Heart left ventricle (tissue), 16 donors: ENCODE measurements at regions not wholly inside any gene's neighbourhood (a gene's known extent, or its start where the extent isn't known, plus 50 kb on each side); places are given as distances from the start of the nearest gene placed in this dataset.
A peak's percentile ranks its signal among the peaks of the same experiment; 100 is the strongest.

Source experiments
- ATAC-seq, 4 donors: fragments of 200-7000 bp; cut with Tn5 transposase; one replicate each; pipeline ENCODE4 v1.9.1; 2020 to 2022; ENCODE audit warnings: moderate library complexity in 4 of 4, mild to moderate bottlenecking in 3 of 4, moderate number of reproducible peaks in 1 of 4
- DNase-seq, 5 donors: peaks; one replicate each; pipeline ENCODE4 v3.0.0-alpha.2; 2020
- H3K27ac ChIP-seq, 12 donors: fragments of 200-600 bp; sonication (generic) in 4 of 12; one replicate each; pipeline versions ENCODE4 v1.5.0 to v1.8.0; 2016 to 2022; ENCODE audit warnings: mild to moderate bottlenecking in 2 of 12
- H3K27me3 ChIP-seq, 9 donors: fragments of 200-600 bp; sonication (generic) in 2 of 9; one replicate each; pipeline versions ENCODE4 v1.5.1 to v1.8.0; 2016 to 2022; ENCODE audit warnings: mild to moderate bottlenecking in 3 of 9
- H3K36me3 ChIP-seq, 9 donors: fragments of 200-600 bp; sonication (generic) in 2 of 9; one replicate each; pipeline versions ENCODE4 v1.5.0 to v1.8.0; 2018 to 2022; ENCODE audit warnings: mild to moderate bottlenecking in 2 of 9
- H3K4me1 ChIP-seq, 12 donors: fragments of 200-600 bp; sonication (generic) in 4 of 12; one replicate each; pipeline versions ENCODE4 v1.5.0 to v1.8.0; 2016 to 2022; ENCODE audit warnings: mild to moderate bottlenecking in 3 of 12
- H3K4me3 ChIP-seq, 12 donors: fragments of 200-600 bp; sonication (generic) in 4 of 12; one replicate each; pipeline versions ENCODE4 v1.5.0 to v1.8.0; 2017 to 2022; ENCODE audit warnings: mild to moderate bottlenecking in 9 of 12, moderate library complexity in 4 of 12
- H3K9me3 ChIP-seq, 12 donors: fragments of 200-600 bp; sonication (generic) in 4 of 12; one replicate each; pipeline versions ENCODE4 v1.5.0 to v1.8.0; 2016 to 2022; ENCODE audit warnings: mild to moderate bottlenecking in 1 of 12
- CTCF ChIP-seq, 12 donors: fragments of 200-600 bp; sonication (generic) in 4 of 12; IDR thresholded peaks; one replicate each; pipeline versions ENCODE4 v1.5.0 to v1.8.0; 2018 to 2022; ENCODE audit warnings: antibody characterized with exemption in 12 of 12, mild to moderate bottlenecking in 5 of 12
- POLR2A ChIP-seq, 2 donors: fragments of 450-650 bp; IDR thresholded peaks; one replicate each; pipeline ENCODE4 v1.6.1; 2017; ENCODE audit warnings: antibody characterized with exemption in 2 of 2, mild to moderate bottlenecking in 2 of 2, moderate library complexity in 2 of 2
- WGBS, 4 donors: extraction: QIAGEN DNeasy Blood & Tissue Kit in 2 of 4; methylation state at CpG; one replicate each; pipeline versions ENCODE4 v1.1.5 to v1.1.7; 2013 to 2018; 5-methylcytosine and 5-hydroxymethylcytosine counted together
- intact Hi-C, 10 donors: fragments of 100-400 bp; cut with DNase I; formaldehyde crosslinking; loops; one replicate each; pipeline versions ENCODE4 v1.11.1 to v1.14.2; 2022
- donor health status: ischemic (EF 13 %, LVEDD 7.1; RV severe dilation, severe dysfunction).
- donor health status: healthy with polysubstance abuse.
- donor health status: DM: no; HTN: yes; CAD: no.
- donor health status: DM: no; HTN: no; CAD: no.
- donor health status: ischemic (EF 25% LVEDD 6.9; RV normal size, moderate dysfunction).
- donor health status: ischemic (EF 25% LVEDD 5.7; RV mildly dilated, moderate dysfunction).
- donor health status: healthy.
- donor health status: DM: yes; HTN: yes; CAD: no.
- donor health status: ischemic (EF 35%, LVEDD 5.7; RV mildly dilated, moderate dysfunction).
- donor health status: nonischemic (EF 11% LVEDD 7.7; RV severe dilation, severe dysfunction).
- donor health status: DM: yes; HTN: yes; CAD: no.
- donor health status: PGD.
- donor health status: ischemic (EF 29% LVEDD 5.4; RV normal size, mild dysfunction).
- donor health status: nonischemic (EF 23%, LVEDD 6.1; RV moderate dilation, normal function).

- H3K4me3 ChIP-seq = no peak overlapping the region
- intact Hi-C loops = no loop called here
- WGBS, 4 donors = 80 to 90% (median 84%) methylated on average over 5 of the region's 5 CpGs
- H3K36me3 ChIP-seq = no peaks in the 10 kb centered on the region
- no peaks in the 10 kb centered on the region for H3K9me3 ChIP-seq
- peaks cover 0 to 41% (median 0%) of the 10 kb centered on the region in 12 donors for H3K4me1 ChIP-seq
- ATAC-seq = no peak
- H3K27me3 ChIP-seq = no peaks in the 10 kb centered on the region
- H3K27ac ChIP-seq = peak overlapping the region in 1 of 12 donors; percentile 57
- no peak for TF ChIP-seq POLR2A (IDR thresholded peaks at IDR 0.05)
- TF ChIP-seq CTCF (IDR thresholded peaks at IDR 0.05) = no peak
- DNase-seq = no peak
Observed at GRCh38 chr1:221069178-221069903, 190.1 kb downstream of the HLX start.

GRCh38 chr1:221069986-221070385 lies 190.7 kb downstream of the HLX start:
- intact Hi-C loops = no loop called here
- H3K9me3 ChIP-seq = no peaks in the 10 kb centered on the region
- TF ChIP-seq CTCF (IDR thresholded peaks at IDR 0.05) = no peak
- TF ChIP-seq POLR2A (IDR thresholded peaks at IDR 0.05) = no peak
- H3K4me3 ChIP-seq = no peak overlapping the region
- peak overlapping the region in 1 of 12 donors; percentile 57 for H3K27ac ChIP-seq
- no peaks in the 10 kb centered on the region for H3K36me3 ChIP-seq
- 90 to 93% (median 92%) methylated on average over 2 of the region's 2 CpGs for WGBS, 4 donors
- peaks cover 0 to 48% (median 0%) of the 10 kb centered on the region in 12 donors for H3K4me1 ChIP-seq
- H3K27me3 ChIP-seq = no peaks in the 10 kb centered on the region
- DNase-seq = no peak
- no peak for ATAC-seq

GRCh38 chr1:221071777-221072176 lies 192.5 kb downstream of the HLX start:
- no peaks in the 10 kb centered on the region for H3K27me3 ChIP-seq
- H3K36me3 ChIP-seq = no peaks in the 10 kb centered on the region
- H3K9me3 ChIP-seq = no peaks in the 10 kb centered on the region
- ATAC-seq (no peak), DNase-seq (no peak)
- WGBS, 4 donors = 52 to 68% (median 59%) methylated on average over 1 of the region's 1 CpG
- H3K4me1 ChIP-seq = peaks cover 0 to 55% (median 0%) of the 10 kb centered on the region in 12 donors
- intact Hi-C loops = no loop called here
- peak overlapping the region in 1 of 12 donors; percentile 5 for H3K27ac ChIP-seq
- TF ChIP-seq CTCF (IDR thresholded peaks at IDR 0.05) = no peak
- TF ChIP-seq POLR2A (IDR thresholded peaks at IDR 0.05) = no peak
- no peak overlapping the region for H3K4me3 ChIP-seq

GRCh38 chr1:221072214-221072613 lies 193.0 kb downstream of the HLX start:
- 59 to 75% (median 69%) methylated on average over 1 of the region's 1 CpG for WGBS, 4 donors

More at GRCh38 chr1:221072214-221072613, 193.0 kb downstream of the HLX start:
- no peak for DNase-seq
- Histone ChIP-seq H3K27ac (peak overlapping the region in 1 of 12 donors; percentile 5), H3K4me3 (no peak overlapping the region), H3K9me3 (no peaks in the 10 kb centered on the region), H3K27me3 (no peaks in the 10 kb centered on the region), H3K4me1 (peaks cover 0 to 55% (median 0%) of the 10 kb centered on the region in 12 donors), H3K36me3 (no peaks in the 10 kb centered on the region)
- no peak for ATAC-seq
- intact Hi-C loops = no loop called here
- TF ChIP-seq CTCF (IDR thresholded peaks at IDR 0.05) = no peak
- no peak for TF ChIP-seq POLR2A (IDR thresholded peaks at IDR 0.05)
